Neural cell (in vitro differentiated cells): ENCODE measurements at regions not wholly inside any gene's neighbourhood (a gene's known extent, or its start where the extent isn't known, plus 50 kb on each side); places are given as distances from the start of the nearest gene placed in this dataset.

Source experiments
- H2AFZ ChIP-seq: fragments of 200-600, 300-800 bp; sonication (generic), shearing (Covaris generic); 2 replicates; pipeline ENCODE4 v1.6.0; 2014; ENCODE audit warnings: low read depth, mild to moderate bottlenecking, antibody characterized with exemption, low read length, moderate library complexity
- H3F3A ChIP-seq: fragments of 200-600 bp; shearing (Covaris generic); 2 replicates; pipeline ENCODE4 v1.6.1; 2016; ENCODE audit warnings: mild to moderate bottlenecking, moderate library complexity, mixed read lengths, antibody characterized with exemption, low read length; ENCODE audit not compliant: insufficient read depth, poor library complexity, severe bottlenecking
- H3K27ac ChIP-seq: fragments of 200-600, 300-800 bp; sonication (generic), shearing (Covaris generic); 2 replicates; pipeline ENCODE4 v1.5.1; 2014; ENCODE audit warnings: mild to moderate bottlenecking, low read length, moderate library complexity
- H3K27me3 ChIP-seq: fragments of 300-800, 200-600 bp; sonication (generic), shearing (Covaris generic); 2 replicates; pipeline ENCODE4 v1.6.0; 2014; ENCODE audit warnings: mild to moderate bottlenecking, low read depth, low read length, moderate library complexity; ENCODE audit not compliant: insufficient read depth
- H3K36me3 ChIP-seq: fragments of 300-800, 200-600 bp; sonication (generic), shearing (Covaris generic); 2 replicates; pipeline ENCODE4 v1.5.1; 2014; ENCODE audit warnings: mild to moderate bottlenecking, antibody characterized with exemption, low read length, moderate library complexity; ENCODE audit not compliant: insufficient read depth
- H3K4me2 ChIP-seq: fragments of 300-800, 200-600 bp; sonication (generic), shearing (Covaris generic); 2 replicates; pipeline ENCODE4 v1.6.0; 2014; ENCODE audit warnings: mild to moderate bottlenecking, low read length
- H3K4me3 ChIP-seq: fragments of 300-800, 200-600 bp; sonication (generic), shearing (Covaris generic); 2 replicates; pipeline ENCODE4 v1.5.1; 2014; ENCODE audit warnings: mild to moderate bottlenecking, low read length, moderate library complexity
- H3K79me2 ChIP-seq: fragments of 200-600 bp; shearing (Covaris generic); replicated peaks from 2 replicates; pipeline ENCODE4 v1.6.0; 2014; ENCODE audit warnings: mild to moderate bottlenecking, low read length, moderate library complexity; ENCODE audit not compliant: insufficient read depth
- H3K9ac ChIP-seq: fragments of 300-800, 200-600 bp; sonication (generic), shearing (Covaris generic); 2 replicates; pipeline ENCODE4 v1.6.1; 2016; ENCODE audit warnings: mild to moderate bottlenecking, low read length, mixed read lengths
- H3K9me2 ChIP-seq: fragments of 200-600 bp; shearing (Covaris generic); 2 replicates; pipeline ENCODE4 v1.6.1; 2016; ENCODE audit warnings: mild to moderate bottlenecking, low read length, mixed read lengths; ENCODE audit not compliant: insufficient read depth
- H3K9me3 ChIP-seq: fragments of 200-600, 300-800 bp; sonication (generic), shearing (Covaris generic); 2 replicates; pipeline ENCODE4 v1.6.1; 2016; ENCODE audit warnings: mild to moderate bottlenecking, mixed run types, low read length, moderate library complexity, mixed read lengths
- H4K20me1 ChIP-seq: fragments of 200-600 bp; shearing (Covaris generic); 2 replicates; pipeline ENCODE4 v1.6.1; 2016; ENCODE audit warnings: mild to moderate bottlenecking, mixed run types; ENCODE audit not compliant: insufficient read depth
- EP300 ChIP-seq: fragments of 450-650 bp; conservative IDR thresholded peaks from 2 replicates; pipeline ENCODE4 v1.6.1; 2014; ENCODE audit warnings: antibody characterized with exemption, mild to moderate bottlenecking, moderate library complexity; ENCODE audit not compliant: poor library complexity, severe bottlenecking
- EZH2 ChIP-seq: fragments of 200-600, 300-800 bp; shearing (Covaris generic), sonication (generic); IDR thresholded peaks from 2 replicates; pipeline ENCODE4 v1.6.1; 2014; ENCODE audit warnings: antibody characterized with exemption, low read length, borderline replicate concordance, mild to moderate bottlenecking; ENCODE audit not compliant: insufficient read depth, poor library complexity, severe bottlenecking
- MXI1 ChIP-seq: fragments of 450-650 bp; conservative IDR thresholded peaks from 2 replicates; pipeline ENCODE4 v1.6.1; 2014; ENCODE audit warnings: antibody characterized with exemption, mild to moderate bottlenecking; ENCODE audit not compliant: poor library complexity, severe bottlenecking
- POLR2AphosphoS5 ChIP-seq: IDR thresholded peaks from 2 replicates; pipeline ENCODE4 v1.6.1; 2012
- RAD21 ChIP-seq: fragments of 450-650 bp; conservative IDR thresholded peaks from 2 replicates; pipeline ENCODE4 v1.6.1; 2014; ENCODE audit warnings: antibody characterized with exemption, mild to moderate bottlenecking, moderate library complexity
- SMC3 ChIP-seq: fragments of 450-650 bp; conservative IDR thresholded peaks from 2 replicates; pipeline ENCODE4 v1.6.1; 2014; ENCODE audit warnings: antibody characterized with exemption, mild to moderate bottlenecking, moderate library complexity; ENCODE audit not compliant: poor library complexity
- TAF1 ChIP-seq: IDR thresholded peaks from 2 replicates; pipeline ENCODE4 v1.6.1; 2012; ENCODE audit warnings: low read depth
- TF ChIP-seq, protein P1 (sequence below): IDR thresholded peaks from 2 replicates; pipeline ENCODE4 v1.6.1; 2012; ENCODE audit warnings: borderline replicate concordance
- TF ChIP-seq, protein P2 (sequence below): fragments of 450-650 bp; IDR thresholded peaks from 2 replicates; pipeline ENCODE4 v1.5.1; 2014; ENCODE audit warnings: antibody characterized with exemption, mild to moderate bottlenecking, moderate library complexity; ENCODE audit not compliant: poor library complexity, severe bottlenecking

DNA sequence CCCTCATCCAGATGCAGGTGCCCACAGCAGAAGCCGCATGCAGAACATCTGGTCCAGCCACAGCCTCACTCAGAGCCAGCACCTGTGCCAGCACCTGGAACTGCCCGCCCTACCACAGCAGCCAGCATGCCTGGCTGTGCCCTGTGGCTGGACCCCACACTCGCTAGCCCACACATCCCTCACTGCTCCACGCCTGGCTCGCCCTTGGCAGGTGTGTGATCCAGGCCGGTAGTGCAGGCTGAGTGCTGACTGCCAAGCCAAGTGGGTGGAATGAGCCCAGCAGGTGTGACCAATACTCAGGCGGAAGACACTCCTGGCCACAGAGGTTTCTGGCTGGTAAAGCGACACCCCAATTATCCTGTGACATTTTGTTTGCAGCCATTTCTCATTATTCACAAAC, 162.4 kb upstream of the ROBO1 start:
- no peak overlapping the region for H3K9ac ChIP-seq
- H3K9me2 ChIP-seq, result no peaks in the 10 kb centered on the region
- TF ChIP-seq SMC3, result no peak
- TF ChIP-seq TAF1, result no peak
- no peak for TF ChIP-seq RAD21
- no peak for TF ChIP-seq EZH2
- TF ChIP-seq, protein P1, sequence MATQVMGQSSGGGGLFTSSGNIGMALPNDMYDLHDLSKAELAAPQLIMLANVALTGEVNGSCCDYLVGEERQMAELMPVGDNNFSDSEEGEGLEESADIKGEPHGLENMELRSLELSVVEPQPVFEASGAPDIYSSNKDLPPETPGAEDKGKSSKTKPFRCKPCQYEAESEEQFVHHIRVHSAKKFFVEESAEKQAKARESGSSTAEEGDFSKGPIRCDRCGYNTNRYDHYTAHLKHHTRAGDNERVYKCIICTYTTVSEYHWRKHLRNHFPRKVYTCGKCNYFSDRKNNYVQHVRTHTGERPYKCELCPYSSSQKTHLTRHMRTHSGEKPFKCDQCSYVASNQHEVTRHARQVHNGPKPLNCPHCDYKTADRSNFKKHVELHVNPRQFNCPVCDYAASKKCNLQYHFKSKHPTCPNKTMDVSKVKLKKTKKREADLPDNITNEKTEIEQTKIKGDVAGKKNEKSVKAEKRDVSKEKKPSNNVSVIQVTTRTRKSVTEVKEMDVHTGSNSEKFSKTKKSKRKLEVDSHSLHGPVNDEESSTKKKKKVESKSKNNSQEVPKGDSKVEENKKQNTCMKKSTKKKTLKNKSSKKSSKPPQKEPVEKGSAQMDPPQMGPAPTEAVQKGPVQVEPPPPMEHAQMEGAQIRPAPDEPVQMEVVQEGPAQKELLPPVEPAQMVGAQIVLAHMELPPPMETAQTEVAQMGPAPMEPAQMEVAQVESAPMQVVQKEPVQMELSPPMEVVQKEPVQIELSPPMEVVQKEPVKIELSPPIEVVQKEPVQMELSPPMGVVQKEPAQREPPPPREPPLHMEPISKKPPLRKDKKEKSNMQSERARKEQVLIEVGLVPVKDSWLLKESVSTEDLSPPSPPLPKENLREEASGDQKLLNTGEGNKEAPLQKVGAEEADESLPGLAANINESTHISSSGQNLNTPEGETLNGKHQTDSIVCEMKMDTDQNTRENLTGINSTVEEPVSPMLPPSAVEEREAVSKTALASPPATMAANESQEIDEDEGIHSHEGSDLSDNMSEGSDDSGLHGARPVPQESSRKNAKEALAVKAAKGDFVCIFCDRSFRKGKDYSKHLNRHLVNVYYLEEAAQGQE, result no peak
- TF ChIP-seq EP300, result no peak
- no peak for TF ChIP-seq MXI1
- TF ChIP-seq, protein P2, sequence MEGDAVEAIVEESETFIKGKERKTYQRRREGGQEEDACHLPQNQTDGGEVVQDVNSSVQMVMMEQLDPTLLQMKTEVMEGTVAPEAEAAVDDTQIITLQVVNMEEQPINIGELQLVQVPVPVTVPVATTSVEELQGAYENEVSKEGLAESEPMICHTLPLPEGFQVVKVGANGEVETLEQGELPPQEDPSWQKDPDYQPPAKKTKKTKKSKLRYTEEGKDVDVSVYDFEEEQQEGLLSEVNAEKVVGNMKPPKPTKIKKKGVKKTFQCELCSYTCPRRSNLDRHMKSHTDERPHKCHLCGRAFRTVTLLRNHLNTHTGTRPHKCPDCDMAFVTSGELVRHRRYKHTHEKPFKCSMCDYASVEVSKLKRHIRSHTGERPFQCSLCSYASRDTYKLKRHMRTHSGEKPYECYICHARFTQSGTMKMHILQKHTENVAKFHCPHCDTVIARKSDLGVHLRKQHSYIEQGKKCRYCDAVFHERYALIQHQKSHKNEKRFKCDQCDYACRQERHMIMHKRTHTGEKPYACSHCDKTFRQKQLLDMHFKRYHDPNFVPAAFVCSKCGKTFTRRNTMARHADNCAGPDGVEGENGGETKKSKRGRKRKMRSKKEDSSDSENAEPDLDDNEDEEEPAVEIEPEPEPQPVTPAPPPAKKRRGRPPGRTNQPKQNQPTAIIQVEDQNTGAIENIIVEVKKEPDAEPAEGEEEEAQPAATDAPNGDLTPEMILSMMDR, result no peak
- TF ChIP-seq POLR2AphosphoS5, result no peak

DNA sequence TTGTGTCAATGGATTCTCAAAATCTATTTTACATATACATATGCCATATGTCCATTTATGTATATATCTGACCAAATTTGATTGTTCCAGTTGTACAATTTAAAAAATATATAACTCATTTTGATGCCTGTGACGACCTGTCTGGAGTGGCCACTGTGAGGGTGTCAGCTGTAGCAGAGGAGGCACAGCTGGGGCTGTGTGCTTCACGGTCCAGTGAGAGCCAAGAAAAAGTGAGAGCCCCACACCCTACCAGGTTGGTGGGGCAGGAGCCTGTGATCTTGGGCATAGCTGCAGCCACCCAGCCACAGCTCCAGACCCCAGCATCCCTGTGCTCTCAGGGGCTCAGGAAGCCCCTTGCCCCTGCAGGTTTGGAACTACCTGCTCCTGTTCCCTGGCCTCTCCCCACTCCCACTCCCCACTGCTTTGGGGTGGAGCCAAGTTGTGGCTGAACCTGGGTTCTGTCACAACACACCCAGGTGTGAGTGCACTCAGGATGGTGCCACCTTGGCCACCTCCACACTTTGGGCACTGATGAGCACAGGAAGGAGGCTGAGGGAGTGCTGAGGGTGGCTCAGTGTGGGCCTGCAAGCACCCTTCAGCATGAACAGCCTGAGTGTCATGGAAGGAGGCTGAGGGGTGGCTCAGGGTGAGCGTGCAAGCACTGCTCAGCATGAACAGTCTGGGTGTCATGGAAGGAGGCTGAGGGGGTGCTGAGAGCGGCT, 161.1 kb upstream of the ROBO1 start:
- no peaks in the 10 kb centered on the region for H3K36me3 ChIP-seq
- no peaks in the 10 kb centered on the region for H4K20me1 ChIP-seq
- H3F3A ChIP-seq, result no peaks in the 10 kb centered on the region
- TF ChIP-seq, protein P2, result no peak
- TF ChIP-seq EP300 (no peak), RAD21 (no peak)
- no peaks in the 10 kb centered on the region for H3K27me3 ChIP-seq
- H3K9me2 ChIP-seq, result no peaks in the 10 kb centered on the region
- no peak overlapping the region for H2AFZ ChIP-seq
- no peaks in the 10 kb centered on the region for H3K9me3 ChIP-seq
- no peak overlapping the region for H3K27ac ChIP-seq
- H3K79me2 ChIP-seq, result no peaks in the 10 kb centered on the region
- no peak overlapping the region for H3K4me2 ChIP-seq
- H3K4me3 ChIP-seq, result no peak overlapping the region
- no peak overlapping the region for H3K9ac ChIP-seq

More for the DNA sequence above, 162.4 kb upstream of the ROBO1 start:
- H4K20me1 ChIP-seq, result no peaks in the 10 kb centered on the region
- H3K4me2 ChIP-seq, result no peak overlapping the region
- no peaks in the 10 kb centered on the region for H3K27me3 ChIP-seq
- no peaks in the 10 kb centered on the region for H3K9me3 ChIP-seq
- no peak overlapping the region for H2AFZ ChIP-seq
- no peaks in the 10 kb centered on the region for H3F3A ChIP-seq
- H3K79me2 ChIP-seq, result no peaks in the 10 kb centered on the region
- H3K36me3 ChIP-seq, result no peaks in the 10 kb centered on the region
- H3K4me3 ChIP-seq, result no peak overlapping the region
- no peak overlapping the region for H3K27ac ChIP-seq
